ENCODE measurements at regions not wholly inside any gene's neighbourhood (a gene's known extent, or its start where the extent isn't known, plus 50 kb on each side); places are given as distances from the start of the nearest gene placed in this dataset.

DNA sequence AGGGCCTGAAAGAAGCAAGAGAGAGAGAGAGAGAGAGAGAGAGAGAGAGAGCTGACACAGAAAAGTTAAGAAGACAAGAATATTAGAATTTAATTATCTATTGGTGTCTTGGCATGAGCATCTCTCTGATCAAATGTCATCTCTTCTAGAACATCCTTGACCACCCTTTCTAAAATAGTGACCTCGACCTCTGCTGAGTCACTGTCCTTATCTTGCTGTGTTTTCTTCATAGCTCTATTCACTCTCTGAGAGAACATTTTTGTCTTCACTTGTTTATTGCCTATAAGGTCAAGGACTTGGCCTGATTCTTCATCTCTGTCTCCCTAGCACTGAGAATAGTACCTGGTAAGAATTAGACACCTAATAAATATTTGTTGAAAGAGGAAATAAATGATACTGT is 383.8 kb upstream of the RPS23 start:
- H3K4me3 ChIP-seq: no peak overlapping the region
- TF ChIP-seq POLR2A (IDR thresholded peaks at IDR 0.05) (no peak), POLR2AphosphoS5 (IDR thresholded peaks at IDR 0.05) (no peak)
- TF ChIP-seq, protein P1, sequence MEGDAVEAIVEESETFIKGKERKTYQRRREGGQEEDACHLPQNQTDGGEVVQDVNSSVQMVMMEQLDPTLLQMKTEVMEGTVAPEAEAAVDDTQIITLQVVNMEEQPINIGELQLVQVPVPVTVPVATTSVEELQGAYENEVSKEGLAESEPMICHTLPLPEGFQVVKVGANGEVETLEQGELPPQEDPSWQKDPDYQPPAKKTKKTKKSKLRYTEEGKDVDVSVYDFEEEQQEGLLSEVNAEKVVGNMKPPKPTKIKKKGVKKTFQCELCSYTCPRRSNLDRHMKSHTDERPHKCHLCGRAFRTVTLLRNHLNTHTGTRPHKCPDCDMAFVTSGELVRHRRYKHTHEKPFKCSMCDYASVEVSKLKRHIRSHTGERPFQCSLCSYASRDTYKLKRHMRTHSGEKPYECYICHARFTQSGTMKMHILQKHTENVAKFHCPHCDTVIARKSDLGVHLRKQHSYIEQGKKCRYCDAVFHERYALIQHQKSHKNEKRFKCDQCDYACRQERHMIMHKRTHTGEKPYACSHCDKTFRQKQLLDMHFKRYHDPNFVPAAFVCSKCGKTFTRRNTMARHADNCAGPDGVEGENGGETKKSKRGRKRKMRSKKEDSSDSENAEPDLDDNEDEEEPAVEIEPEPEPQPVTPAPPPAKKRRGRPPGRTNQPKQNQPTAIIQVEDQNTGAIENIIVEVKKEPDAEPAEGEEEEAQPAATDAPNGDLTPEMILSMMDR (IDR thresholded peaks at IDR 0.05): no peak
- no peaks in the 10 kb centered on the region for H3K4me1 ChIP-seq
- no peaks in the 10 kb centered on the region for H3K27me3 ChIP-seq
- intact Hi-C loops (cut with DNase I; ENCODE audit: low total_unique reads): no loop called here
- no peaks in the 10 kb centered on the region for H3K36me3 ChIP-seq
- no peak overlapping the region for H3K27ac ChIP-seq
- DNase-seq (ENCODE audit: low spot score in 2 of 2): no peak
- no peaks in the 10 kb centered on the region for H3K9me3 ChIP-seq

DNA sequence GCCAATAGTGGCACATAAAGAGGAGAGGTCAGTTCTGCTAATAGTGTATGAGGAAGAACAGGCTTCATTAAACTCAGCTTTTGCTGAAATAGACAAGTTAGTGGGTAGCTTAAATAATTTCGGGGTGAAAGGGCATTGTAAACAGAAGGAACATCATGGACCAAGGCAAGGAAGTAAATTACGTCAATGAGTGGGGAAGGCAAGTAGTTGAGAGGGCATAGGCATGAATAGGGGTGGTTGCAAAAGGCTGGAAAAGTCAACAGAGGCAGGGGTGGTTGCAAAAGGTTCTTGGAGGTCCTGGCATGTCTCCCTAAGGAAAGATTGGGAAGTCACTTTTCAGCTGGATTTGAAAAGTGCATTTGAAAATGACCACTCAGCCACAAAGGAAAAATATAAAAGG is 383.3 kb upstream of the RPS23 start:
- no peak overlapping the region for H3K27ac ChIP-seq
- TF ChIP-seq, protein P1 (IDR thresholded peaks at IDR 0.05): no peak
- TF ChIP-seq POLR2AphosphoS5 (IDR thresholded peaks at IDR 0.05): no peak
- TF ChIP-seq POLR2A (IDR thresholded peaks at IDR 0.05): no peak
- no peak overlapping the region for H3K4me3 ChIP-seq
- intact Hi-C loops (cut with DNase I; ENCODE audit: low total_unique reads): no loop called here
- no peak for DNase-seq (ENCODE audit: low spot score in 2 of 2)
- H3K36me3 ChIP-seq: no peaks in the 10 kb centered on the region
- H3K4me1 ChIP-seq: no peaks in the 10 kb centered on the region
- no peaks in the 10 kb centered on the region for H3K9me3 ChIP-seq
- H3K27me3 ChIP-seq: no peaks in the 10 kb centered on the region

DNA sequence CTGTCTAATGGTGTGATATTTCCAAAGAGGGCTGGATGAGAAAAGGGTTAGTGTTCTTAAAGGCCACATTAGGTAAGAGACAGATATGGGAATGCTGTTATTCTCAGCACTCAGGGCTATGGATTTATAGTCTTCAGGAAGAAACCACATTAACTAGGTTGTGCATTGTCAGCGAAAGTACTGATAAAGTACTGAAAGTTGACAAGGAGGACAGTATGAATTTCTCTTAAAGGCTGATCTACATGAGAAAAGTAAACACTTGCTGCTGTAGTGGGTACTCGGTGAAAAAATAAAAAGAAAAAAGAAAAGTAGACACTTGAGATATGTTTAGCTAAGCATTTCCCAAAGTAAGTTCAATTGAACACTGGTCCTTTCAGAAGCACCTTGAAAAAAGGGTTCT is 381.0 kb upstream of the RPS23 start:
- Histone ChIP-seq H3K27me3 (no peaks in the 10 kb centered on the region), H3K9me3 (no peaks in the 10 kb centered on the region), H3K4me1 (no peaks in the 10 kb centered on the region), H3K4me3 (no peak overlapping the region), H3K27ac (no peak overlapping the region), H3K36me3 (no peaks in the 10 kb centered on the region)
- TF ChIP-seq POLR2A (IDR thresholded peaks at IDR 0.05) (no peak), POLR2AphosphoS5 (IDR thresholded peaks at IDR 0.05) (no peak)
- TF ChIP-seq, protein P1 (IDR thresholded peaks at IDR 0.05): no peak
- intact Hi-C loops (cut with DNase I; ENCODE audit: low total_unique reads): no loop called here
- no peak for DNase-seq (ENCODE audit: low spot score in 2 of 2)

DNA sequence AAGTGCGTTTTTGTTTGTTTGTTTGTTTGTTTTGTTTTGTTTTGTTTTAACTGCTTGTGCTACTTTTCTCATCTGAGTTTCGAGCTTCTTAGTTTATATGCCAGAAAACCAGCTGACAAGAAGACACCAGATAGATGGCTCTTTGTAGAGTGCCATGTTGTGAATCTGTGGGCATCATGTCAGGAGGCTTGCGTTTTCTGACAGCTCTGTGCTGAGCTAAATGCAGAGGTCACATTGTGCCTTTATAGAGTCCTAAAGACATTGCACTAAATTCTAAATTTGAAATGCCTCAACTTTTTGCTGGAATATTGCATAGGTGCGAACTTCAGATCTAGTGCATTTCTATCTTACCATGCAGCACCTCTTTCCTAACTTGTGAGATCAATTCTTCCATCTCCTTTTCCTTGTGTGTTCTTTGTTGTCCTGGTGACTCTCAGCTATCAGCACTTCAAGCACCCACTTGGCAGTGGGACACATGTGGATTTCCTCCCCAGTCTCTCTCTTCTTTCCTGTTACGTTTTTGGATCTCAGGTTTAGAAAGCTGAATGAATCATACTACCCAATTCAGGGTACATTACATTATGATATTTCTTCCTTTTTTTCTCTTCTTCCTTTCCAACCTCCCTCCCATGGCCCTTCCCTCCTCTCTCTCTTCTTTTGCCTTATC is 379.0 kb upstream of the RPS23 start:
- H3K9me3 ChIP-seq: no peaks in the 10 kb centered on the region
- no peak overlapping the region for H3K27ac ChIP-seq
- intact Hi-C loops (cut with DNase I; ENCODE audit: low total_unique reads): no loop called here
- H3K4me3 ChIP-seq: no peak overlapping the region
- no peaks in the 10 kb centered on the region for H3K36me3 ChIP-seq
- no peak for DNase-seq (ENCODE audit: low spot score in 2 of 2)
- H3K4me1 ChIP-seq: no peaks in the 10 kb centered on the region
- TF ChIP-seq POLR2AphosphoS5 (IDR thresholded peaks at IDR 0.05) (no peak), POLR2A (IDR thresholded peaks at IDR 0.05) (no peak)
- TF ChIP-seq, protein P1 (IDR thresholded peaks at IDR 0.05): no peak
- H3K27me3 ChIP-seq: no peaks in the 10 kb centered on the region

DNA sequence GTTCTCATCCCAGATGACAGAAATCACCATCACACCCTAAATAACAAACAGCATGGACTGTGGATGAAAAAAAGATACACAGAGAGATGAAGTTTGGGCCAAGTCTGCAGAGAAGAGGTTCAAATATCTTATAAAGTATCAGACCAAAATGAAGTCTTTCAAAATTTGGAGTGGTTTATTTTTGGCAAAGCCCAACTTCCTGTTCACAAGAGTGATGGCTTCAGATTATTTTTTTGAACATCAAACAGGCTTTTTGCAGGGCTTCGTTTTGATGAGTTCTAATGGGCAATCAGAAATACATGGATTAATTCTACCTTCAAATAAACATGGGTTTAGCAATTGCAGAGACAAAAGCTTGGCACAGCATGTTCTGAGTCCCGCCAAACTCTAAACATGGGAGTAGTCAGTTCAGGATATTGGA is 378.2 kb upstream of the RPS23 start:
- no peaks in the 10 kb centered on the region for H3K36me3 ChIP-seq
- intact Hi-C loops (cut with DNase I; ENCODE audit: low total_unique reads): no loop called here
- H3K4me3 ChIP-seq: no peak overlapping the region
- no peaks in the 10 kb centered on the region for H3K4me1 ChIP-seq
- H3K9me3 ChIP-seq: no peaks in the 10 kb centered on the region
- DNase-seq (ENCODE audit: low spot score in 2 of 2): no peak
- no peak for TF ChIP-seq POLR2AphosphoS5 (IDR thresholded peaks at IDR 0.05)
- TF ChIP-seq POLR2A (IDR thresholded peaks at IDR 0.05): no peak
- TF ChIP-seq, protein P1 (IDR thresholded peaks at IDR 0.05): no peak
- H3K27ac ChIP-seq: no peak overlapping the region
- H3K27me3 ChIP-seq: no peaks in the 10 kb centered on the region
